T-helper 2 cell treated with Interferon-gamma antibody and Interleukin-4, amounts not matched to agents 100 ng/mL and 5 ng/mL, for 36 hours (primary cell): ENCODE measurements at regions not wholly inside any gene's neighbourhood (a gene's known extent, or its start where the extent isn't known, plus 50 kb on each side); places are given as distances from the start of the nearest gene placed in this dataset.

Experiments
- intact Hi-C: fragments of 100-400 bp; cut with micrococcal nuclease; formaldehyde crosslinking; loops from one replicate; pipeline ENCODE4 v1.15.1; 2023

GRCh38 chr6:91434576-91434975, 847.7 kb upstream of the MAP3K7 start:
- intact Hi-C loops = no loop called here

GRCh38 chr6:91433660-91434534, 847.0 kb upstream of the MAP3K7 start:
- intact Hi-C loops = no loop called here

GRCh38 chr6:91428953-91429560, 842.2 kb upstream of the MAP3K7 start:
- intact Hi-C loops = no loop called here

- intact Hi-C loops = no loop called here
These were observed 841.4 kb upstream of the MAP3K7 start for GRCh38 chr6:91428296-91428695.

- intact Hi-C loops = no loop called here
These were observed 833.4 kb upstream of the MAP3K7 start for GRCh38 chr6:91420243-91420642.

GRCh38 chr6:91415031-91415605, 828.2 kb upstream of the MAP3K7 start:
- intact Hi-C loops = no loop called here

GRCh38 chr6:91412532-91412931, 825.7 kb upstream of the MAP3K7 start:
- intact Hi-C loops = no loop called here

GRCh38 chr6:91407706-91408105, 820.8 kb upstream of the MAP3K7 start:
- intact Hi-C loops = no loop called here

GRCh38 chr6:91392951-91393350, 806.1 kb upstream of the MAP3K7 start:
- intact Hi-C loops = no loop called here

- intact Hi-C loops = no loop called here
These were observed 800.6 kb upstream of the MAP3K7 start for GRCh38 chr6:91387290-91388059.

- intact Hi-C loops = no loop called here
These were observed 799.3 kb upstream of the MAP3K7 start for GRCh38 chr6:91386204-91386603.

GRCh38 chr6:91383207-91383606, 796.3 kb upstream of the MAP3K7 start:
- intact Hi-C loops = no loop called here

- intact Hi-C loops = no loop called here
These were observed 789.8 kb upstream of the MAP3K7 start for GRCh38 chr6:91376686-91377085.

- intact Hi-C loops = no loop called here
These were observed 779.9 kb upstream of the MAP3K7 start for GRCh38 chr6:91366781-91367180.

- intact Hi-C loops = no loop called here
These were observed 772.1 kb upstream of the MAP3K7 start for GRCh38 chr6:91358986-91359385.

GRCh38 chr6:91352878-91353277, 766.0 kb upstream of the MAP3K7 start:
- intact Hi-C loops = no loop called here

GRCh38 chr6:91352321-91352720, 765.4 kb upstream of the MAP3K7 start:
- intact Hi-C loops = no loop called here

GRCh38 chr6:91350146-91350908, 763.5 kb upstream of the MAP3K7 start:
- intact Hi-C loops = no loop called here

- intact Hi-C loops = no loop called here
These were observed 754.6 kb upstream of the MAP3K7 start for GRCh38 chr6:91341473-91341872.

- intact Hi-C loops = no loop called here
These were observed 754.1 kb upstream of the MAP3K7 start for GRCh38 chr6:91340896-91341395.

GRCh38 chr6:91337967-91338366, 751.1 kb upstream of the MAP3K7 start:
- intact Hi-C loops = no loop called here
